Naive thymus-derived CD4-positive, alpha-beta T cell (primary cell): ENCODE measurements at regions not wholly inside any gene's neighbourhood (a gene's known extent, or its start where the extent isn't known, plus 50 kb on each side); places are given as distances from the start of the nearest gene placed in this dataset.

Experiments used
- ATAC-seq: fragments of 150-1000 bp; cut with Tn5 transposase; 2 replicates; pipeline ENCODE4 v1.10.0; 2021; ENCODE audit warnings: mild to moderate bottlenecking, moderate library complexity
- CTCF ChIA-PET: fragments of 350-600 bp; sonication (Branson Sonifier 250); formaldehyde crosslinking; loops from one replicate; lab custom pipeline; 2021; ENCODE audit warnings: antibody characterized with exemption; lab: Charles Lee
- POLR2A ChIA-PET: fragments of 350-600 bp; sonication (Branson Sonifier 250); formaldehyde crosslinking; loops from one replicate; lab custom pipeline; 2021; ENCODE audit warnings: antibody characterized with exemption, inconsistent platforms; lab: Charles Lee
- DNase-seq, 9 donors: peaks; one replicate each; pipeline versions ENCODE4 v3.0.0 to v3.0.0-alpha.2; 2020 to 2022; ENCODE audit warnings: mixed read lengths in 1 of 9
- H3K27ac ChIP-seq: one replicate; pipeline ENCODE4 v1.7.0; 2013; ENCODE audit warnings: mild to moderate bottlenecking, low read depth, low read length, moderate library complexity
- H3K27me3 ChIP-seq, 2 donors: one replicate each; pipeline ENCODE4 v1.7.0; 2013; ENCODE audit warnings: low read length in 2 of 2, mild to moderate bottlenecking in 2 of 2, moderate library complexity in 2 of 2; ENCODE audit not compliant: control insufficient read depth in 2 of 2, insufficient read depth in 2 of 2
- H3K36me3 ChIP-seq, 3 experiments: 1 replicate in 2 of 3; 2 replicates in 1 of 3; pipeline ENCODE4 v1.7.0; 2013; ENCODE audit warnings: low read length in 3 of 3, mild to moderate bottlenecking in 3 of 3, moderate library complexity in 1 of 3; ENCODE audit not compliant: insufficient read depth in 3 of 3, control insufficient read depth in 2 of 3
- H3K4me1 ChIP-seq, 2 donors: one replicate each; pipeline ENCODE4 v1.7.0; 2013; ENCODE audit warnings: low read length in 2 of 2, mild to moderate bottlenecking in 2 of 2, moderate library complexity in 1 of 2; ENCODE audit not compliant: control insufficient read depth in 2 of 2, insufficient read depth in 2 of 2
- H3K4me3 ChIP-seq: 2 replicates; pipeline ENCODE4 v1.7.0; 2013; ENCODE audit warnings: mild to moderate bottlenecking, low read length
- H3K9me3 ChIP-seq, 3 experiments: 1 replicate in 2 of 3; 2 replicates in 1 of 3; pipeline ENCODE4 v1.7.0; 2013; ENCODE audit warnings: low read length in 3 of 3; ENCODE audit not compliant: control insufficient read depth in 2 of 3
- H3K27ac Mint-ChIP-seq, 9 donors: one replicate each; pipeline ENCODE4 v1.8.0; 2020 to 2022; ENCODE audit warnings: mixed read lengths in 9 of 9, mild to moderate bottlenecking in 8 of 9, moderate library complexity in 5 of 9, inconsistent platforms in 2 of 9
- H3K27me3 Mint-ChIP-seq, 5 donors: one replicate each; pipeline ENCODE4 v1.8.0; 2021 to 2022; ENCODE audit warnings: mixed read lengths in 5 of 5, mild to moderate bottlenecking in 1 of 5
- H3K36me3 Mint-ChIP-seq, 5 donors: one replicate each; pipeline ENCODE4 v1.8.0; 2020 to 2022; ENCODE audit warnings: mixed read lengths in 5 of 5, mild to moderate bottlenecking in 3 of 5, inconsistent platforms in 1 of 5
- H3K4me1 Mint-ChIP-seq, 7 donors: one replicate each; pipeline ENCODE4 v1.8.0; 2020 to 2022; ENCODE audit warnings: mixed read lengths in 7 of 7, mild to moderate bottlenecking in 3 of 7, inconsistent platforms in 1 of 7
- H3K4me3 Mint-ChIP-seq, 10 donors: one replicate each; pipeline ENCODE4 v1.8.0; 2020 to 2022; ENCODE audit warnings: mild to moderate bottlenecking in 10 of 10, mixed read lengths in 10 of 10, moderate library complexity in 6 of 10, inconsistent platforms in 2 of 10
- H3K9me3 Mint-ChIP-seq, 11 donors: one replicate each; pipeline ENCODE4 v1.8.0; 2020 to 2022; ENCODE audit warnings: mixed read lengths in 11 of 11, mild to moderate bottlenecking in 4 of 11, inconsistent platforms in 1 of 11, moderate library complexity in 1 of 11
- intact Hi-C, 2 donors: fragments of 100-400 bp; cut with micrococcal nuclease; formaldehyde crosslinking; loops; one replicate each; pipeline ENCODE4 v1.15.1; 2023

DNA sequence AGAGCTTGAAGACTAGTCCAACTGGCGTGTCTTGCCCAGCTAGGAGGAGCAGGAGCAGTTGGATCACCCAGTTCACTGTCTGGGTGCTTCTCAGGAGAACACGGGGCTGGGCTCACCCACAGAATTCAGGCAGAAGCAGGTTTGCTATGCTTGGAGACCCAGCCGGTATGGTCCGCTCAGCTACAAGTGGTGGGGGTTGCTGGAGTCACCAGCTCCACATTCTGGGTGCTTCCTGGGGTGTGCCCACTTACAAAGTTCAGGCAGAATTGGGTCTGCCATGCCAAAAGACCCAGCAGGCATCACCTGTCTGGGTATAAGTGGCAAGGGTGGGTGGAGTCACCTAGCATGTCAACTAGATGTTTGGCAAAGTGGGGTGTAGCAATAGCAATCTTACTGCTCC, 1061.8 kb downstream of the PCDH19 start:
- intact Hi-C loops = no loop called here
- ChIA-PET CTCF (no interaction called here), POLR2A (no interaction called here)
- Mint-ChIP-seq H3K9me3 (peaks cover 0 to 21% (median 0%) of the 10 kb centered on the region in 11 donors), H3K27ac (no peak overlapping the region), H3K4me3 (no peak overlapping the region), H3K4me1 (no peaks in the 10 kb centered on the region), H3K36me3 (no peaks in the 10 kb centered on the region), H3K27me3 (no peaks in the 10 kb centered on the region)
- ATAC-seq (no peak), DNase-seq (no peak)
- no peak overlapping the region for H3K27ac ChIP-seq
- no peak overlapping the region for H3K4me3 ChIP-seq
- no peaks in the 10 kb centered on the region for H3K27me3 ChIP-seq
- H3K36me3 ChIP-seq = no peaks in the 10 kb centered on the region
- H3K4me1 ChIP-seq = no peaks in the 10 kb centered on the region
- H3K9me3 ChIP-seq = no peaks in the 10 kb centered on the region

DNA sequence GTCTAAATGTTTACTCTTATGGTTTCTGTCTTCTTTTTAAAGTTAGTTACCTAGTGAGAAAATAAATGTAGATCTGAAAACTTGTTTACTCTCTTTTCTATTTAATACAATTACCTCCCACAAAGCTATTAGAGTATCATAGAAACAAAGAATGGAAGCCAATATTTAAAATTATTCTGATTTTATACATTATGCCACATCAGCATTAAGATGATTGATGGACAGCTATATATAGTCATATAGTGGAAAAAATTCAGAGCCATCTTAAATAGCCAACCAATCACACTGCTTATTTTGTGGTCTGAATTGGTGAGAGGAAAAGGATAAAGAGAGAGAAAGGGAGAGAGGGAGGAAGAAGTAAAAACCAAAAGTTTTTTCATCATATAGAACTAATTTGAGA, 1101.8 kb downstream of the PCDH19 start:
- Mint-ChIP-seq H3K27ac (no peak overlapping the region), H3K36me3 (no peaks in the 10 kb centered on the region), H3K27me3 (no peaks in the 10 kb centered on the region), H3K4me3 (no peak overlapping the region), H3K4me1 (no peaks in the 10 kb centered on the region), H3K9me3 (no peaks in the 10 kb centered on the region)
- Histone ChIP-seq H3K4me3 (no peak overlapping the region), H3K27me3 (no peaks in the 10 kb centered on the region), H3K9me3 (no peaks in the 10 kb centered on the region), H3K4me1 (no peaks in the 10 kb centered on the region), H3K27ac (no peak overlapping the region), H3K36me3 (no peaks in the 10 kb centered on the region)
- DNase-seq (no peak), ATAC-seq (no peak)
- POLR2A ChIA-PET = no interaction called here
- intact Hi-C loops = no loop called here
- CTCF ChIA-PET = no interaction called here

DNA sequence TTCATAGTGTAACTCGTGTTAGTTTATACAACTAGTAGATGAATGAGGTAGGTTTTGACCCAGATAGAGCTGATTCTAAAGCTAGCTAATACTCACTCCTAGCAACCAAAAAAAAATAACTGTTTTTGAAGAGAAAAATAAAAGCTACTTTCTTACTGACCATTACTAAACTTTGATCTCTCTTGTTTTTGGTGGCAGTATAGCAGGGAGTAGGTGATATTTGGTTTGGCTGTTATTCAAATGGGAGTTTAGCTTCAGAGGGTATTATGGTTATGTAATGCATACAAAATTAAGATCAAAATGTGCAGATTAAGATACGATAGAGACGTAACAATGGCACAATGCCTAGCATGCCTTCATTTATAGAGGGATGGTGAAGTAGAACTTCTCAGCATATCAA, 1104.5 kb downstream of the PCDH19 start:
- Histone ChIP-seq H3K27ac (no peak overlapping the region), H3K36me3 (no peaks in the 10 kb centered on the region), H3K4me1 (no peaks in the 10 kb centered on the region), H3K27me3 (no peaks in the 10 kb centered on the region), H3K9me3 (no peaks in the 10 kb centered on the region), H3K4me3 (no peak overlapping the region)
- intact Hi-C loops = no loop called here
- no peak for ATAC-seq
- Mint-ChIP-seq H3K4me3 (no peak overlapping the region), H3K27me3 (no peaks in the 10 kb centered on the region), H3K36me3 (no peaks in the 10 kb centered on the region), H3K4me1 (no peaks in the 10 kb centered on the region), H3K27ac (no peak overlapping the region), H3K9me3 (no peaks in the 10 kb centered on the region)
- ChIA-PET POLR2A (no interaction called here), CTCF (no interaction called here)
- no peak for DNase-seq

GRCh38 chrX:99301990-99302389, 1108.1 kb downstream of the PCDH19 start:
- Histone ChIP-seq H3K9me3 (no peaks in the 10 kb centered on the region), H3K4me1 (no peaks in the 10 kb centered on the region), H3K27ac (no peak overlapping the region), H3K27me3 (no peaks in the 10 kb centered on the region), H3K4me3 (no peak overlapping the region), H3K36me3 (no peaks in the 10 kb centered on the region)
- Mint-ChIP-seq H3K36me3 (no peaks in the 10 kb centered on the region), H3K4me1 (no peaks in the 10 kb centered on the region), H3K9me3 (peaks cover 0 to 3% (median 0%) of the 10 kb centered on the region in 11 donors), H3K27me3 (no peaks in the 10 kb centered on the region), H3K27ac (no peak overlapping the region), H3K4me3 (no peak overlapping the region)
- DNase-seq = no peak
- ATAC-seq = no peak
- ChIA-PET CTCF (no interaction called here), POLR2A (no interaction called here)
- intact Hi-C loops = no loop called here

- CTCF ChIA-PET = no interaction called here
- Histone ChIP-seq H3K4me3 (no peak overlapping the region), H3K4me1 (no peaks in the 10 kb centered on the region), H3K27me3 (no peaks in the 10 kb centered on the region), H3K9me3 (no peaks in the 10 kb centered on the region), H3K27ac (no peak overlapping the region), H3K36me3 (no peaks in the 10 kb centered on the region)
- no peak for DNase-seq
- no peaks in the 10 kb centered on the region for H3K27me3 Mint-ChIP-seq
- intact Hi-C loops = no loop called here
- POLR2A ChIA-PET = no interaction called here
- H3K4me3 Mint-ChIP-seq = no peak overlapping the region
- ATAC-seq = no peak
- no peaks in the 10 kb centered on the region for H3K4me1 Mint-ChIP-seq
- no peaks in the 10 kb centered on the region for H3K36me3 Mint-ChIP-seq
- no peak overlapping the region for H3K27ac Mint-ChIP-seq
- H3K9me3 Mint-ChIP-seq = peaks cover 0 to 11% (median 4%) of the 10 kb centered on the region in 11 donors
Measured at GRCh38 chrX:99271641-99272040, 1138.4 kb downstream of the PCDH19 start.

DNA sequence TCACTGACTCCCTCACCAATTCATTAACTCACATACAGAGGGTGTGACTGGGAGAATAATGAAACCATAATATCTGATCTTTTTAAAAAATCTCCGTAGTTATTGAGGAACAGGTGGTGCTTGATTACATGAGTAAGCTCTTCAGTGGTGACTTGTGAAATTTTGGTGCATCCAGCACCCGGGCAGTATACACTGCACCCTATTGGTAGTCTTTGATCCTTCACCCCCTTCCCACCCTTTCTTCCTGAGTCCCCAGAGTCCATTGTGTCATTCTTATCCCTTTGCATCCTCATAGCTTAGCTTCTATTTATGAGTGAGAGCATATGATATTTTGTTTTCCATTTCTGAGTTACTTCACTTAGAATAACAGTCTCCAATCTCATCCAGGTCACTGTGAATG, 1143.8 kb downstream of the PCDH19 start:
- Mint-ChIP-seq H3K27me3 (no peaks in the 10 kb centered on the region), H3K36me3 (no peaks in the 10 kb centered on the region), H3K4me1 (no peaks in the 10 kb centered on the region), H3K27ac (no peak overlapping the region), H3K9me3 (peaks cover 0 to 10% (median 3%) of the 10 kb centered on the region in 11 donors), H3K4me3 (no peak overlapping the region)
- H3K36me3 ChIP-seq = no peaks in the 10 kb centered on the region
- ATAC-seq (no peak), DNase-seq (no peak)
- POLR2A ChIA-PET = no interaction called here
- no peaks in the 10 kb centered on the region for H3K9me3 ChIP-seq
- CTCF ChIA-PET = no interaction called here
- H3K27ac ChIP-seq = no peak overlapping the region
- H3K27me3 ChIP-seq = no peaks in the 10 kb centered on the region
- intact Hi-C loops = no loop called here
- H3K4me3 ChIP-seq = no peak overlapping the region
- H3K4me1 ChIP-seq = no peaks in the 10 kb centered on the region

DNA sequence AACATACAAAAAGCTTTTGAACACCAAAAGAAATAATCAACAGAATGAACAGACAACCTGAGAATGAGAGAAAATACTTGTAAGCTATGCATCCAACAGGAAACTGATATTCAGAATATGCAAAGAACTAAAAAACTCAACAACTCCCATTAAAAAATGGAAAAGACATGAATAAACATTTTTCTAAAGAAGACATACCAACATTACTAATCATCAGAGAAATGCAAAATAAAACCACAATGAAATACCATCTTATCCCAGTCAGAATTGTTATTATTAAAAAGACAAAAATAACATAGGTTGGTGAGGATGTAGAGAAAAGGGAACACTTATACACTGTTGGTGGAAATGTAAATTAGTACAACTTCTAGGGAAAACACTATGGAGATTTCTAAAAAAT, 1161.9 kb downstream of the PCDH19 start:
- Histone ChIP-seq H3K36me3 (no peaks in the 10 kb centered on the region), H3K4me1 (no peaks in the 10 kb centered on the region), H3K4me3 (no peak overlapping the region), H3K27ac (no peak overlapping the region), H3K9me3 (no peaks in the 10 kb centered on the region), H3K27me3 (no peaks in the 10 kb centered on the region)
- intact Hi-C loops = no loop called here
- ChIA-PET CTCF (no interaction called here), POLR2A (no interaction called here)
- ATAC-seq = no peak
- H3K9me3 Mint-ChIP-seq = peaks cover 0 to 18% (median 1%) of the 10 kb centered on the region in 11 donors
- no peak for DNase-seq
- H3K4me3 Mint-ChIP-seq = no peak overlapping the region
- no peaks in the 10 kb centered on the region for H3K27me3 Mint-ChIP-seq
- H3K27ac Mint-ChIP-seq = no peak overlapping the region
- no peaks in the 10 kb centered on the region for H3K4me1 Mint-ChIP-seq
- H3K36me3 Mint-ChIP-seq = no peaks in the 10 kb centered on the region
